GM23338 (cell line): ENCODE measurements at regions not wholly inside any gene's neighbourhood (a gene's known extent, or its start where the extent isn't known, plus 50 kb on each side); places are given as distances from the start of the nearest gene placed in this dataset.

Experiments used
- ATAC-seq: fragments of 200-7000 bp; cut with Tn5 transposase; 3 replicates; pipeline ENCODE4 v1.9.1; 2020
- DNase-seq: peaks from one replicate; pipeline ENCODE4 v3.0.0-alpha.2; 2015; ENCODE audit warnings: low spot score
- H2AFZ ChIP-seq: fragments of 200-600 bp; sonication (generic); 2 replicates; pipeline ENCODE4 v1.8.0; 2016; ENCODE audit warnings: antibody characterized with exemption, mild to moderate bottlenecking, moderate library complexity
- H3F3A ChIP-seq: fragments of 200-600 bp; sonication (generic); replicated peaks from 2 replicates; pipeline ENCODE4 v1.8.0; 2017; ENCODE audit warnings: antibody characterized with exemption, mixed run types, low read depth
- H3K27ac ChIP-seq: fragments of 200-600 bp; sonication (generic); 2 replicates; pipeline ENCODE4 v1.6.1; 2016; ENCODE audit warnings: low read depth
- H3K27me3 ChIP-seq: fragments of 200-600 bp; sonication (generic); 2 replicates; pipeline ENCODE4 v1.8.0; 2016; ENCODE audit warnings: mild to moderate bottlenecking, mixed run types, moderate library complexity; ENCODE audit not compliant: insufficient read depth
- H3K36me3 ChIP-seq: fragments of 200-600 bp; sonication (generic); 2 replicates; pipeline ENCODE4 v1.8.0; 2016; ENCODE audit warnings: mild to moderate bottlenecking; ENCODE audit not compliant: insufficient read depth
- H3K4me1 ChIP-seq: fragments of 200-600 bp; sonication (generic); 2 replicates; pipeline ENCODE4 v1.8.0; 2016; ENCODE audit warnings: mild to moderate bottlenecking, moderate library complexity; ENCODE audit not compliant: insufficient read depth
- H3K4me2 ChIP-seq: fragments of 200-600 bp; sonication (generic); 2 replicates; pipeline ENCODE4 v1.7.1; 2017; ENCODE audit warnings: mixed run types
- H3K4me3 ChIP-seq: fragments of 200-600 bp; sonication (generic); 2 replicates; pipeline ENCODE4 v1.6.1; 2016; ENCODE audit warnings: mixed run types
- H3K79me2 ChIP-seq: fragments of 200-600 bp; sonication (generic); replicated peaks from 2 replicates; pipeline ENCODE4 v1.8.0; 2017; ENCODE audit warnings: mild to moderate bottlenecking; ENCODE audit not compliant: insufficient read depth
- H3K9me2 ChIP-seq: fragments of 200-600 bp; sonication (generic); 2 replicates; pipeline ENCODE4 v1.8.0; 2017; ENCODE audit not compliant: insufficient read depth
- H4K20me1 ChIP-seq: fragments of 200-600 bp; sonication (generic); replicated peaks from 2 replicates; pipeline ENCODE4 v1.8.0; 2017; ENCODE audit warnings: mild to moderate bottlenecking; ENCODE audit not compliant: insufficient read depth
- H3K27ac Mint-ChIP-seq: 2 replicates; pipeline ENCODE4 v1.8.0; 2020; ENCODE audit warnings: inconsistent platforms, mild to moderate bottlenecking, moderate library complexity, mixed read lengths
- H3K27me3 Mint-ChIP-seq: 3 replicates; pipeline ENCODE4 v1.8.0; 2022; ENCODE audit warnings: low read depth, mild to moderate bottlenecking, moderate library complexity, mixed read lengths, inconsistent platforms; ENCODE audit not compliant: insufficient read depth, poor library complexity
- H3K36me3 Mint-ChIP-seq: 3 replicates; pipeline ENCODE4 v1.8.0; 2021; ENCODE audit warnings: low read depth, mild to moderate bottlenecking, inconsistent platforms, moderate library complexity, mixed read lengths
- H3K4me1 Mint-ChIP-seq: 3 replicates; pipeline ENCODE4 v1.8.0; 2020; ENCODE audit warnings: mild to moderate bottlenecking, inconsistent platforms, mixed read lengths
- H3K4me3 Mint-ChIP-seq: 3 replicates; pipeline ENCODE4 v1.8.0; 2021; ENCODE audit warnings: moderate library complexity, mild to moderate bottlenecking, inconsistent platforms, mixed read lengths
- H3K9me3 Mint-ChIP-seq: 3 replicates; pipeline ENCODE4 v1.8.0; 2020; ENCODE audit warnings: moderate library complexity, mild to moderate bottlenecking, inconsistent platforms, mixed read lengths
- CREB1 ChIP-seq: fragments of 250-450 bp; sonication (Bioruptor Pico); IDR thresholded peaks from 2 replicates; pipeline ENCODE4 v1.5.0; 2020; ENCODE audit warnings: low read depth, mild to moderate bottlenecking, moderate library complexity
- EZH2 ChIP-seq: fragments of 200-600 bp; sonication (generic); IDR thresholded peaks from one replicate; pipeline ENCODE4 v1.8.0; 2017; ENCODE audit warnings: antibody characterized with exemption, mild to moderate bottlenecking, low read depth; ENCODE audit not compliant: unreplicated experiment
- EZH2phosphoT487 ChIP-seq: fragments of 200-600 bp; sonication (generic); IDR thresholded peaks from one replicate; pipeline ENCODE4 v1.8.1; 2018; ENCODE audit warnings: antibody characterized with exemption; ENCODE audit not compliant: unreplicated experiment
- POLR2AphosphoS5 ChIP-seq: IDR thresholded peaks from 2 replicates; pipeline ENCODE4 v1.6.1; 2016; ENCODE audit warnings: antibody characterized with exemption, low read depth
- STAT1 ChIP-seq: IDR thresholded peaks from one replicate; pipeline ENCODE4 v1.6.1; 2016; ENCODE audit warnings: antibody characterized with exemption; ENCODE audit not compliant: unreplicated experiment
- ZNF331 ChIP-seq: fragments of 250-450 bp; sonication (Bioruptor Pico); IDR thresholded peaks from 2 replicates; pipeline ENCODE4 v1.5.0; 2020; ENCODE audit warnings: low read depth, mild to moderate bottlenecking, moderate library complexity
- TF ChIP-seq, protein P1 (sequence below): IDR thresholded peaks from 2 replicates; pipeline ENCODE4 v1.6.1; 2016; ENCODE audit warnings: antibody characterized with exemption
- TF ChIP-seq, protein P2 (sequence below): fragments of 250-450 bp; sonication (Bioruptor Pico); IDR thresholded peaks from 2 replicates; pipeline ENCODE4 v1.5.0; 2020; ENCODE audit warnings: mild to moderate bottlenecking, moderate library complexity
- TF ChIP-seq, protein P3 (sequence below): IDR thresholded peaks from one replicate; pipeline ENCODE4 v1.6.1; 2018; ENCODE audit warnings: antibody characterized with exemption; ENCODE audit not compliant: unreplicated experiment

DNA sequence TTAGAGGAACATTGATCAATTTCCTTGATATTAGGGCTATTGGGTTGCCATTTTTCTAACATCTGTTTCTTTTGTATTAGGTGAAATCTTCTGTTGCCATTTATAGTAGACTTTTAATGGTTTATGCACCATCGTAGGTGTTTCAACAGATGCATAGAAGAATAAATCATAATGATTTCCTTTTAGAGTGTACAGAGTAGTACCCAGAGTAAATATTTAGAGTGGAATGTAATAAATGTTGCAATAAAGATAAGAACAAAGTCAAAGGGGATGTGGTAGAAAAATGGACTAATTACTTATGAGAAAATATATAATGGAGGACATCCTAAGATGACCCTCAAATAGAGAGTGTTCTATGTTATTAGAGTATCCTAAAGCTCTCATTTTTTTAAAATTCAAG lies 643.0 kb upstream of the CITED2 start:
- H3K4me1 ChIP-seq, result no peaks in the 10 kb centered on the region
- no peak overlapping the region for H3K4me3 ChIP-seq
- peaks cover 38% of the 10 kb centered on the region for H3K36me3 Mint-ChIP-seq
- no peaks in the 10 kb centered on the region for H3K27me3 Mint-ChIP-seq
- no peak overlapping the region for H3K27ac Mint-ChIP-seq
- no peak overlapping the region for H3K4me3 Mint-ChIP-seq
- no peak for TF ChIP-seq EZH2phosphoT487
- TF ChIP-seq, protein P1, sequence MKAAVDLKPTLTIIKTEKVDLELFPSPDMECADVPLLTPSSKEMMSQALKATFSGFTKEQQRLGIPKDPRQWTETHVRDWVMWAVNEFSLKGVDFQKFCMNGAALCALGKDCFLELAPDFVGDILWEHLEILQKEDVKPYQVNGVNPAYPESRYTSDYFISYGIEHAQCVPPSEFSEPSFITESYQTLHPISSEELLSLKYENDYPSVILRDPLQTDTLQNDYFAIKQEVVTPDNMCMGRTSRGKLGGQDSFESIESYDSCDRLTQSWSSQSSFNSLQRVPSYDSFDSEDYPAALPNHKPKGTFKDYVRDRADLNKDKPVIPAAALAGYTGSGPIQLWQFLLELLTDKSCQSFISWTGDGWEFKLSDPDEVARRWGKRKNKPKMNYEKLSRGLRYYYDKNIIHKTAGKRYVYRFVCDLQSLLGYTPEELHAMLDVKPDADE, result no peak
- peaks cover 40% of the 10 kb centered on the region for H3K9me3 Mint-ChIP-seq
- H3K79me2 ChIP-seq, result no peaks in the 10 kb centered on the region
- no peaks in the 10 kb centered on the region for H3K4me1 Mint-ChIP-seq
- H3K9me2 ChIP-seq, result peaks cover 16% of the 10 kb centered on the region
- no peak overlapping the region for H3K4me2 ChIP-seq
- H3K27ac ChIP-seq, result no peak overlapping the region
- H4K20me1 ChIP-seq, result no peaks in the 10 kb centered on the region
- no peaks in the 10 kb centered on the region for H3K27me3 ChIP-seq
- DNase-seq, result no peak
- ATAC-seq, result no peak
- H3K36me3 ChIP-seq, result no peaks in the 10 kb centered on the region; the same call in 1 of the 2 replicates
- no peaks in the 10 kb centered on the region for H3F3A ChIP-seq
- no peak overlapping the region for H2AFZ ChIP-seq

DNA sequence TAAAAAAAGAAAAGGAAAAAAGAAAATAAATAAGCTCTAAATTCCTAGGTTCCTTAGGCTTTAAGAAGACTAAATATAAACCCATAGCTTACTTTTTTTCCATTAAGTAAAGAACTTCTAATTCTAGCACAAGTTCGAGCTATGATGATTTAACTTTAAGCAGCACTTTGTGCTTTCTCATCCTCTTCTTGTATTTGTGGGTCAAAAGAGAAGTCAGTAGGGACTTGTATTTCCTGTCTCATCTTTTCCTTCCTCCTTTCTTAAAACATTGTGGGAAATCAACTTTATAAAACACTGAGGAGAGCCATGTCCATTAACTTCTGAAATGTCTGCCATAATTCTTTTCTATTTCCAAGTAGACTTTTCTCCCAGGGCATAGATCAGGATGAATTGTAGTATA lies 637.7 kb upstream of the CITED2 start:
- Histone ChIP-seq H3K4me2 (no peak overlapping the region), H2AFZ (no peak overlapping the region), H4K20me1 (no peaks in the 10 kb centered on the region), H3K36me3 (no peaks in the 10 kb centered on the region), H3K9me2 (peaks cover 9% of the 10 kb centered on the region; the same call in 1 of the 2 replicates), H3F3A (no peaks in the 10 kb centered on the region), H3K27ac (no peak overlapping the region), H3K79me2 (no peaks in the 10 kb centered on the region), H3K27me3 (no peaks in the 10 kb centered on the region), H3K4me3 (no peak overlapping the region), H3K4me1 (no peaks in the 10 kb centered on the region)
- DNase-seq (no peak), ATAC-seq (no peak)
- Mint-ChIP-seq H3K4me1 (no peaks in the 10 kb centered on the region; the same call in 2 of the 3 replicates), H3K36me3 (peaks cover 16% of the 10 kb centered on the region; the same call in 2 of the 3 replicates), H3K27me3 (no peaks in the 10 kb centered on the region), H3K27ac (no peak overlapping the region), H3K9me3 (peaks cover 16% of the 10 kb centered on the region), H3K4me3 (no peak overlapping the region)
- TF ChIP-seq, protein P2, sequence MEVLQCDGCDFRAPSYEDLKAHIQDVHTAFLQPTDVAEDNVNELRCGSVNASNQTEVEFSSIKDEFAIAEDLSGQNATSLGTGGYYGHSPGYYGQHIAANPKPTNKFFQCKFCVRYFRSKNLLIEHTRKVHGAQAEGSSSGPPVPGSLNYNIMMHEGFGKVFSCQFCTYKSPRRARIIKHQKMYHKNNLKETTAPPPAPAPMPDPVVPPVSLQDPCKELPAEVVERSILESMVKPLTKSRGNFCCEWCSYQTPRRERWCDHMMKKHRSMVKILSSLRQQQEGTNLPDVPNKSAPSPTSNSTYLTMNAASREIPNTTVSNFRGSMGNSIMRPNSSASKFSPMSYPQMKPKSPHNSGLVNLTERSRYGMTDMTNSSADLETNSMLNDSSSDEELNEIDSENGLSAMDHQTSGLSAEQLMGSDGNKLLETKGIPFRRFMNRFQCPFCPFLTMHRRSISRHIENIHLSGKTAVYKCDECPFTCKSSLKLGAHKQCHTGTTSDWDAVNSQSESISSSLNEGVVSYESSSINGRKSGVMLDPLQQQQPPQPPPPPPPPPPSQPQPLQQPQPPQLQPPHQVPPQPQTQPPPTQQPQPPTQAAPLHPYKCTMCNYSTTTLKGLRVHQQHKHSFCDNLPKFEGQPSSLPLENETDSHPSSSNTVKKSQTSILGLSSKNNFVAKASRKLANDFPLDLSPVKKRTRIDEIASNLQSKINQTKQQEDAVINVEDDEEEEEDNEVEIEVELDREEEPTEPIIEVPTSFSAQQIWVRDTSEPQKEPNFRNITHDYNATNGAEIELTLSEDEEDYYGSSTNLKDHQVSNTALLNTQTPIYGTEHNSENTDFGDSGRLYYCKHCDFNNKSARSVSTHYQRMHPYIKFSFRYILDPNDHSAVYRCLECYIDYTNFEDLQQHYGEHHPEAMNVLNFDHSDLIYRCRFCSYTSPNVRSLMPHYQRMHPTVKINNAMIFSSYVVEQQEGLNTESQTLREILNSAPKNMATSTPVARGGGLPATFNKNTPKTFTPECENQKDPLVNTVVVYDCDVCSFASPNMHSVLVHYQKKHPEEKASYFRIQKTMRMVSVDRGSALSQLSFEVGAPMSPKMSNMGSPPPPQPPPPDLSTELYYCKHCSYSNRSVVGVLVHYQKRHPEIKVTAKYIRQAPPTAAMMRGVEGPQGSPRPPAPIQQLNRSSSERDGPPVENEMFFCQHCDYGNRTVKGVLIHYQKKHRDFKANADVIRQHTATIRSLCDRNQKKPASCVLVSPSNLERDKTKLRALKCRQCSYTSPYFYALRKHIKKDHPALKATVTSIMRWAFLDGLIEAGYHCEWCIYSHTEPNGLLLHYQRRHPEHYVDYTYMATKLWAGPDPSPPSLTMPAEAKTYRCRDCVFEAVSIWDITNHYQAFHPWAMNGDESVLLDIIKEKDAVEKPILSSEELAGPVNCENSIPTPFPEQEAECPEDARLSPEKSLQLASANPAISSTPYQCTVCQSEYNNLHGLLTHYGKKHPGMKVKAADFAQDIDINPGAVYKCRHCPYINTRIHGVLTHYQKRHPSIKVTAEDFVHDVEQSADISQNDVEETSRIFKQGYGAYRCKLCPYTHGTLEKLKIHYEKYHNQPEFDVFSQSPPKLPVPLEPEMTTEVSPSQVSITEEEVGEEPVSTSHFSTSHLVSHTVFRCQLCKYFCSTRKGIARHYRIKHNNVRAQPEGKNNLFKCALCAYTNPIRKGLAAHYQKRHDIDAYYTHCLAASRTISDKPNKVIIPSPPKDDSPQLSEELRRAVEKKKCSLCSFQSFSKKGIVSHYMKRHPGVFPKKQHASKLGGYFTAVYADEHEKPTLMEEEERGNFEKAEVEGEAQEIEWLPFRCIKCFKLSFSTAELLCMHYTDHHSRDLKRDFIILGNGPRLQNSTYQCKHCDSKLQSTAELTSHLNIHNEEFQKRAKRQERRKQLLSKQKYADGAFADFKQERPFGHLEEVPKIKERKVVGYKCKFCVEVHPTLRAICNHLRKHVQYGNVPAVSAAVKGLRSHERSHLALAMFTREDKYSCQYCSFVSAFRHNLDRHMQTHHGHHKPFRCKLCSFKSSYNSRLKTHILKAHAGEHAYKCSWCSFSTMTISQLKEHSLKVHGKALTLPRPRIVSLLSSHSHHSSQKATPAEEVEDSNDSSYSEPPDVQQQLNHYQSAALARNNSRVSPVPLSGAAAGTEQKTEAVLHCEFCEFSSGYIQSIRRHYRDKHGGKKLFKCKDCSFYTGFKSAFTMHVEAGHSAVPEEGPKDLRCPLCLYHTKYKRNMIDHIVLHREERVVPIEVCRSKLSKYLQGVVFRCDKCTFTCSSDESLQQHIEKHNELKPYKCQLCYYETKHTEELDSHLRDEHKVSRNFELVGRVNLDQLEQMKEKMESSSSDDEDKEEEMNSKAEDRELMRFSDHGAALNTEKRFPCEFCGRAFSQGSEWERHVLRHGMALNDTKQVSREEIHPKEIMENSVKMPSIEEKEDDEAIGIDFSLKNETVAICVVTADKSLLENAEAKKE (CRISPR knock-in tag), result no peak
- TF ChIP-seq, protein P3, sequence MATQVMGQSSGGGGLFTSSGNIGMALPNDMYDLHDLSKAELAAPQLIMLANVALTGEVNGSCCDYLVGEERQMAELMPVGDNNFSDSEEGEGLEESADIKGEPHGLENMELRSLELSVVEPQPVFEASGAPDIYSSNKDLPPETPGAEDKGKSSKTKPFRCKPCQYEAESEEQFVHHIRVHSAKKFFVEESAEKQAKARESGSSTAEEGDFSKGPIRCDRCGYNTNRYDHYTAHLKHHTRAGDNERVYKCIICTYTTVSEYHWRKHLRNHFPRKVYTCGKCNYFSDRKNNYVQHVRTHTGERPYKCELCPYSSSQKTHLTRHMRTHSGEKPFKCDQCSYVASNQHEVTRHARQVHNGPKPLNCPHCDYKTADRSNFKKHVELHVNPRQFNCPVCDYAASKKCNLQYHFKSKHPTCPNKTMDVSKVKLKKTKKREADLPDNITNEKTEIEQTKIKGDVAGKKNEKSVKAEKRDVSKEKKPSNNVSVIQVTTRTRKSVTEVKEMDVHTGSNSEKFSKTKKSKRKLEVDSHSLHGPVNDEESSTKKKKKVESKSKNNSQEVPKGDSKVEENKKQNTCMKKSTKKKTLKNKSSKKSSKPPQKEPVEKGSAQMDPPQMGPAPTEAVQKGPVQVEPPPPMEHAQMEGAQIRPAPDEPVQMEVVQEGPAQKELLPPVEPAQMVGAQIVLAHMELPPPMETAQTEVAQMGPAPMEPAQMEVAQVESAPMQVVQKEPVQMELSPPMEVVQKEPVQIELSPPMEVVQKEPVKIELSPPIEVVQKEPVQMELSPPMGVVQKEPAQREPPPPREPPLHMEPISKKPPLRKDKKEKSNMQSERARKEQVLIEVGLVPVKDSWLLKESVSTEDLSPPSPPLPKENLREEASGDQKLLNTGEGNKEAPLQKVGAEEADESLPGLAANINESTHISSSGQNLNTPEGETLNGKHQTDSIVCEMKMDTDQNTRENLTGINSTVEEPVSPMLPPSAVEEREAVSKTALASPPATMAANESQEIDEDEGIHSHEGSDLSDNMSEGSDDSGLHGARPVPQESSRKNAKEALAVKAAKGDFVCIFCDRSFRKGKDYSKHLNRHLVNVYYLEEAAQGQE, result no peak
- TF ChIP-seq POLR2AphosphoS5, result no peak
- no peak for TF ChIP-seq EZH2
- no peak for TF ChIP-seq STAT1
- no peak for TF ChIP-seq ZNF331
- TF ChIP-seq CREB1 (CRISPR knock-in tag), result no peak
- TF ChIP-seq, protein P1, result no peak
